ENCODE measurements at regions not wholly inside any gene's neighbourhood (a gene's known extent, or its start where the extent isn't known, plus 50 kb on each side); places are given as distances from the start of the nearest gene placed in this dataset.

DNA sequence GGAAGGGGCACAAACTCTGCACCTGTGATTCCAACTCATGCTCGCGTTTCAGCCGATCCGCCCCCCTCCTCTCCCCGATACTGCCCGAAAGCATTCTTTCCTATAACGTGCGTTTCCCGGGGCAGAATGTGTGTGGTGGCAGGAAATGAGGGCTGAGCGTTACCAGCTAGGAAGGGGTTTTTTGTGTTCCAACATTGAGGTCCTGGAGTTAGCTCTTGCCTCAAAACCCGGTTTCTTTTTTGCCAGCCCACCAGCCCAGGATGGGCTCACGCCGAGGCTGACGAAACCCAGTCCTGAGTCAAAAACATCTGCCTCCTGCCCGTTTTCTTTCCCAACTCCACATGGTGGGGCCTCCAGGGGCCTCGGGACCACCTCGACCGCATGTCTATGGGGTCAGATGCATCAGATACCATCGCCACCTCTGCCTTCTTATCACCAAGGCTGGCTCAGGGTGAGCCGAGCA, 113.7 kb upstream of the COPS8 start:
- H3K27me3 ChIP-seq (ENCODE audit: control insufficient read depth, insufficient read depth, low read length): no peaks in the 10 kb centered on the region
- peaks cover 6% of the 10 kb centered on the region for H3K4me1 ChIP-seq (ENCODE audit: control insufficient read depth, insufficient read depth, low read length)
- no peak overlapping the region for H3K9ac ChIP-seq (ENCODE audit: low read depth, low read length)
- H3K9me3 ChIP-seq (ENCODE audit: control insufficient read depth, insufficient read depth, low read length): no peaks in the 10 kb centered on the region
- no peaks in the 10 kb centered on the region for H3K36me3 ChIP-seq (ENCODE audit: control insufficient read depth, insufficient read depth, low read length)
- no peak overlapping the region for H3K4me3 ChIP-seq (ENCODE audit: low read depth, low read length)

DNA sequence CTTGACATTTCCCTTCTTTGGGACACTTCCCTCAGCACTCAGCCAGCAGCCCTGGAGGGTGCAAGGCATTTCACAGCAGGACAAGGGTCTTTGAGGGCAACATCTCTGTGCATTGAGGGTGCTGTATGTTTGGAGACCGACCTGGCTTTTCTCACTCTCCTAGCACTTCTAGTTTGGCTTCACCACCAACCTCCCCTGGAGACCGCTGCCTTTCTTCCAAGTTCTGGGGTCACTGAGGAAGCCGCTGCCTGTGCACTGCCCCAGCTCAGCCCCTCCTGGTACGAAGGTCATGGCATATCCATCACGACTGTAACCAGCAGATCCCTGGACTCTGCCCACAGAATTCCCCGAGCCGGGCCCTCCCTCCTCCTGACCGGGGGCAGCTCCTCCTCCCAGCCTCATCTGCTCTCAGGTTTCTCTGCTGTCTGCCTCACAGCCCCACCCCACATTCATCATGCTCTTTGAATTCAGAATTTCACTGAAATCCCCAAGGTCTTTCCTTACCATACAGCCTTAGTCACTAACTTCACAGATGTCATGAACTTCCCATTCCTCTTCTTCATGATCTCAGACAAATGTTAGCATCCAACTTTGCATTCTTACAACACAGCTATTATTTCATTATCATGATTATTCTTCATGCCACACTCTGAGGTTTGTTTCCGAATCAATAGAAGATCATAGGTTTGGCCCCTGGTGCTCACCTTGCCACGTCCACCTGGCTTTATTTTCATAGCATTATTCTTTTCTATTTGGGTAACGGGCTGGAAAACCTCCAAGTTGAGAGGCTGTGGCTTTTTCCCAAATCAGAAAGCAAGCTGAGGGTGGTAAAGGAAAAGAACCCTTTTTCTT, 113.0 kb upstream of the COPS8 start:
- Histone ChIP-seq H3K36me3 (ENCODE audit: control insufficient read depth, insufficient read depth, low read length) (no peaks in the 10 kb centered on the region), H3K9me3 (ENCODE audit: control insufficient read depth, insufficient read depth, low read length) (no peaks in the 10 kb centered on the region), H3K27me3 (ENCODE audit: control insufficient read depth, insufficient read depth, low read length) (no peaks in the 10 kb centered on the region), H3K4me3 (ENCODE audit: low read depth, low read length) (no peak overlapping the region), H3K9ac (ENCODE audit: low read depth, low read length) (no peak overlapping the region), H3K4me1 (ENCODE audit: control insufficient read depth, insufficient read depth, low read length) (peaks cover 6% of the 10 kb centered on the region)

DNA sequence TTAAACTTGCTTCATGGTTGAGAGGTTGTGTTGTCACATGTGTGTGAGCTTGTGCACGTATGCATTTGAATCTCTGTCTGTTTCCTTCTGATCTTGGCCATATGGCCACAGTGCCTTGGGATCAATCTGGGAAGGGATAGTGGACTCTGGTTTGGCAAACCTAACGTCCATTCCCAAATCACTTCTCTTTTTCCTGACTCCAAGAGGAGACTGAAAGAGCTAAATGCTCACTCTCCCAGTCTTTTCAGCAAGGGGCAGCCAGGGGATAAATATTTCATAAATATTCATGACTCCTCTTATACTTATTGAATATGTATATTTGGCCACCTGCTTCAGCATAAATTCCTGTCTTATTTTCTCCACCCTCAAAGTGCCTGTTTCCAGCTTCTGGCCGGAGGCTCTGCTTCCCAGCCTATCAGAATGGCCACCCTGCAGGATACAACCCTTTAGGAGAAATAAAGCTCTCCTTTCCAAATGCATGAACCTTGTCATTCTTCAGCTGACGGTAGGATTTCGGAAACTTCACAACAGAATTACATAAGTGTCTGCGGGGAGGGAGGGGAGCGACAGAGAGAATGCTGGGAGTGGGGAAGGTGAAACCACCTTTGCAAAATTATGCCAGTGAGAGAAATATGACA, 112.2 kb upstream of the COPS8 start:
- peaks cover 6% of the 10 kb centered on the region for H3K4me1 ChIP-seq (ENCODE audit: control insufficient read depth, insufficient read depth, low read length)

DNA sequence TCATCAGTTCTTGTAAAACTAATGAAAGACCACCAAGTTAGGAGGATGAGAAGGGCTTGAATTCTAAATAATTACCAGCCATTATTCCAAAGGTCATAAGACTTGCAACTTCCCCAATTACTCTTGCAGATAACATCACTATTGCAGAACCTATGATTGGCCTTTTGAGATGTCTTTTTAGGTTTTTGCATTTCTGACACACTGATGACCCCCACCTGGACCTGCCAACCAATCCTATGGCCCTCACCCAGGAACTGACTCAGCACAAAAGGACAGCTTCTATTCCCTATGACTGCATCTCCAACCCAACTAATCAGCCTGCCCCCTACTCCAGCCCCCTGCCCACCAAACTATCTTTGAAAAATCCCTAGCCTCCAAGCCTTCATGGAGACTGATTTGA, 111.5 kb upstream of the COPS8 start:
- Histone ChIP-seq H3K9ac (ENCODE audit: low read depth, low read length) (no peak overlapping the region), H3K4me1 (ENCODE audit: control insufficient read depth, insufficient read depth, low read length) (peaks cover 6% of the 10 kb centered on the region), H3K36me3 (ENCODE audit: control insufficient read depth, insufficient read depth, low read length) (no peaks in the 10 kb centered on the region), H3K27me3 (ENCODE audit: control insufficient read depth, insufficient read depth, low read length) (no peaks in the 10 kb centered on the region), H3K9me3 (ENCODE audit: control insufficient read depth, insufficient read depth, low read length) (no peaks in the 10 kb centered on the region), H3K4me3 (ENCODE audit: low read depth, low read length) (no peak overlapping the region)

More for the DNA sequence above, 112.2 kb upstream of the COPS8 start:
- no peaks in the 10 kb centered on the region for H3K9me3 ChIP-seq (ENCODE audit: control insufficient read depth, insufficient read depth, low read length)
- no peak overlapping the region for H3K9ac ChIP-seq (ENCODE audit: low read depth, low read length)
- no peaks in the 10 kb centered on the region for H3K36me3 ChIP-seq (ENCODE audit: control insufficient read depth, insufficient read depth, low read length)
- H3K4me3 ChIP-seq (ENCODE audit: low read depth, low read length): no peak overlapping the region
- no peaks in the 10 kb centered on the region for H3K27me3 ChIP-seq (ENCODE audit: control insufficient read depth, insufficient read depth, low read length)

DNA sequence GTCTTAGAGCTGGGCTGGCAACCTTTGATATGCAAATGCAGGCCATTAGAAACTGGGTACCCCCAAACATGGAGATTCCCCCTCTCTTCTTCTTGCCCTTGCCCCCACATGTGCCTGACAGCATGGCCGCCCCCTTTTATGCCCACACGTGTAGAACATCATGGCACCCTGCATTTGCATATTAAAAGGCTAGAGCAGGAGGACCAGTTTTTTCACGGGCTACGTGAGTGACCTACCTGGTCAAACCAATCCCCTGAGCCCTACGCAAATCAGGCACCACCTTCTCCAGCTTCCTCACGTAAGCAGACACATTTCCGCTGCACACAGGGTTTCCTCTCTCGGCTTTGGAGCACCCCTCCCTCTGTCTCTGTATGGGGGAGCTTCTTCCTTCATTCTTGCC, 110.9 kb upstream of the COPS8 start:
- H3K27me3 ChIP-seq (ENCODE audit: control insufficient read depth, insufficient read depth, low read length): no peaks in the 10 kb centered on the region
- H3K9me3 ChIP-seq (ENCODE audit: control insufficient read depth, insufficient read depth, low read length): no peaks in the 10 kb centered on the region
- peaks cover 6% of the 10 kb centered on the region for H3K4me1 ChIP-seq (ENCODE audit: control insufficient read depth, insufficient read depth, low read length)

DNA sequence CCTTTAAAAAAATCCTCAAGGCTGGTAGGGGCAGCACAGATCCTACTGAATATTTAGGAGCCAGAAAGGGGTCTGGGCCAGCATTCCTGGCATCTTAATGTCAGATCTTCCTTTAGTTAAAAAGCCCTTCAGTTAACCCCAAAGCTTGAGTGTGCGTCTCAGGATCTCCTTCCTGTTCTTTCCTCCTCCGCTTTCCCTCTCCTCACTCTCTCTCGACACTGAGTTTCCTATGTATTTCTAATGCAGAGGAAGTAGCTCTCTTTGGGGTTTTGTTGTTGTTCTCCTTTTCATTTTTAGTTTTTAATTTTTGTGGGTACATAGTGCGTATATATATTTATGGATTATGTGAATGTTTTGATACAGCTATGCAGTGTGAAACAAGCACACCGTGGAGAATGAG, 109.9 kb upstream of the COPS8 start:
- H3K27me3 ChIP-seq (ENCODE audit: control insufficient read depth, insufficient read depth, low read length): no peaks in the 10 kb centered on the region
- no peaks in the 10 kb centered on the region for H3K36me3 ChIP-seq (ENCODE audit: control insufficient read depth, insufficient read depth, low read length)
- no peak overlapping the region for H3K9ac ChIP-seq (ENCODE audit: low read depth, low read length)
- no peak overlapping the region for H3K4me3 ChIP-seq (ENCODE audit: low read depth, low read length)
- H3K4me1 ChIP-seq (ENCODE audit: control insufficient read depth, insufficient read depth, low read length): peaks cover 6% of the 10 kb centered on the region
- no peaks in the 10 kb centered on the region for H3K9me3 ChIP-seq (ENCODE audit: control insufficient read depth, insufficient read depth, low read length)

More for the DNA sequence above, 110.9 kb upstream of the COPS8 start:
- Histone ChIP-seq H3K4me3 (ENCODE audit: low read depth, low read length) (no peak overlapping the region), H3K9ac (ENCODE audit: low read depth, low read length) (no peak overlapping the region), H3K36me3 (ENCODE audit: control insufficient read depth, insufficient read depth, low read length) (no peaks in the 10 kb centered on the region)

DNA sequence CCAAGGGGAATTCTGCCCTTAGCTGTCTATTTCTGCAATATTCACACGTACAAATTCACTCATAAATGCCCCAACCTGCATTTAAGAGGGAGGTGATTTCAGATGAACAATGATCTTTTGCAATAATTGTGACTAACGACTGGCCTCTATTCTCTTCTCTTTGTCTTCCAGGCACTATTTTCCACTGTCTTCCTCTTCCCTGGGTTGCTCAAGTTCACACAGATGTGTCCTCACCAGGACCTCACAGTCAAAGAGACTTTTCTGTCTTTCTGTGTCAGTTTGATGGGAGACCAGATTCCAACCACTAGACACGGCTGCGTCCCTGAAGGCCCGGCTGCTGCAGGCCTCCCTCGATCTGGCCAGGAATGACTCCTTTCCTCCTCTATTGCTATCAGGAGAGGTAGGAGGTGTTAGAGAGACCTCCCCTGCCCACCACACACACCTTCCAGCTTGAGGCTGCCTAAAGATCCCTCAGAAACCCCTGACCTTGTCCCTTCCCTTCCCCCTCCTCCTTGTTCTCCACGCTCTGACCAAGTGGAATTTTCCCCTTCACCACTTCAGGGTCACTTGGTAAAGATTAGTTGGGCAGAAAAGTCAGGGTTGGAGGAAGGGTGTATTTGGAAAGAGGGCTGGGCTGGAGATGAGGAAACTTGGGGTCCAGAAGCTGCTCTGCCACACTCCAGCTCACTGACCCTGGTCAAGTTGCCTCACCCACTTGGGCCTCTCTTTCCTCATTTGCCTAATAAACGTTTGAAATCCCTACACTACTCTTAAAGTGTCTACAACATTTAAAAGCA, 109.2 kb upstream of the COPS8 start:
- Histone ChIP-seq H3K4me1 (ENCODE audit: control insufficient read depth, insufficient read depth, low read length) (peaks cover 6% of the 10 kb centered on the region), H3K9me3 (ENCODE audit: control insufficient read depth, insufficient read depth, low read length) (no peaks in the 10 kb centered on the region), H3K9ac (ENCODE audit: low read depth, low read length) (no peak overlapping the region), H3K4me3 (ENCODE audit: low read depth, low read length) (no peak overlapping the region), H3K27me3 (ENCODE audit: control insufficient read depth, insufficient read depth, low read length) (no peaks in the 10 kb centered on the region), H3K36me3 (ENCODE audit: control insufficient read depth, insufficient read depth, low read length) (no peaks in the 10 kb centered on the region)

DNA sequence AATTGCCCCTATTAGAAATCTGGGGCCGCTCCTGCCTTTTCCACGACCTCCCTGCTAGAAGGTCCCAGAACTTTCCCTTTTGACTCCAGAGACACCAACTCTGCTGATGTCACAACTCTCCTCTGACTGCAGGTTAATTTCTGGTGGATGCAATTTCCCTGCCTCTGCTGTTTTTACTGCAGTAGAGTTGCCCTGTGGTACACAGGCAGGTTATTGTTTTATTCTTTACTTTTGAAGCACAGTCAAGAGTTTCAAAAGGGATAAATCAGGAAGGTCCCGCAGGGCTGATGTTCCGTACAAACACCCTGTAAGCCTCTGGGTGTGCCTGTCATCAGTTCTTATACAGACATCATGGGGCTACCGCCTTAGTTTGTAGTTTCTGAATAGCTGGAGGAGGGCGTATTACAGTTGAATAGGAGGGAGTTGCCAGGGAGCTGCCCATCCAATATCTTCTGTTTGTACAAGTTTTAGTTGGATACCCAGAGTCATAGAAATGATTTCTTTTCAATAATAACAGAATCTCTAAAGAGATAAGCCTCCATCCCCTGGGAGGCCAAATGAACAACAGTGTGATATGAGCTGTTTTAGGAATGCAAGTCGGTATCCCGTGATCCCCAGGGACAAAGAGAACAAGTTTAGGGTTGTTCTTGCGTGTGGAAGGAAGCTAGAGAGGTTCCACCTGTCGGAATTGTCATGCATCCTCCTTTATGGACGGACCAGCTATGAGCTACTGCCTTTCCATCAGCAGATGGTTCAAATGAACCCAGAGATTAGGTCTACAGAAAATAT, 108.4 kb upstream of the COPS8 start:
- Histone ChIP-seq H3K4me1 (ENCODE audit: control insufficient read depth, insufficient read depth, low read length) (peaks cover 6% of the 10 kb centered on the region), H3K9ac (ENCODE audit: low read depth, low read length) (no peak overlapping the region), H3K27me3 (ENCODE audit: control insufficient read depth, insufficient read depth, low read length) (no peaks in the 10 kb centered on the region), H3K4me3 (ENCODE audit: low read depth, low read length) (no peak overlapping the region), H3K36me3 (ENCODE audit: control insufficient read depth, insufficient read depth, low read length) (no peaks in the 10 kb centered on the region), H3K9me3 (ENCODE audit: control insufficient read depth, insufficient read depth, low read length) (no peaks in the 10 kb centered on the region)

DNA sequence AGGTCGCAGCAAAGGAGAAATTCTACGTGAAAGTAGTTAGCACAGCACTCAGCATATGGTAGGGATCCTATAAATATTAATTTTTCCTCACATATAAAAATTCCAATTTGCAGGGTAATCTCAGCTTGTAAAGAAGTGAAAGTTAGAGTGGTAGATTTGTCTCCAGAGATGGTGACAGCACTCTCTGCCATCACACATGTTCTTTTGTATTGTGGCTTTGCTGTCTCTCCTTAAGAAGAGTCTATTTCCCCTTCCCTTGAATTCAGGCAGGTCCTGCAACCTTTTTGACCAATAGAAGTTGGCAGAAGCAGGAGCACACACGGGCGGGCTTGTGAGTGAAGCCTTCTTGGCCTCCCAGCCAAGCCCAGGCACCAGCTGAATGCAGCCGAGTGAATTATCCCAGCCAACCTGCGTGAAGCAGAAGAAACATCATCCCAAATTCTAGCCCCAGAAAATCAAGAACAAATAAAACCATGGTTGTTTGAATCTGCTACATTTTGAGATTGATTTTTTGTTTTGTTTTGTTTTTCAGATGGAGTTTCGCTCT, 107.8 kb upstream of the COPS8 start:
- no peaks in the 10 kb centered on the region for H3K27me3 ChIP-seq (ENCODE audit: control insufficient read depth, insufficient read depth, low read length)
- H3K9ac ChIP-seq (ENCODE audit: low read depth, low read length): no peak overlapping the region
- peaks cover 6% of the 10 kb centered on the region for H3K4me1 ChIP-seq (ENCODE audit: control insufficient read depth, insufficient read depth, low read length)

DNA sequence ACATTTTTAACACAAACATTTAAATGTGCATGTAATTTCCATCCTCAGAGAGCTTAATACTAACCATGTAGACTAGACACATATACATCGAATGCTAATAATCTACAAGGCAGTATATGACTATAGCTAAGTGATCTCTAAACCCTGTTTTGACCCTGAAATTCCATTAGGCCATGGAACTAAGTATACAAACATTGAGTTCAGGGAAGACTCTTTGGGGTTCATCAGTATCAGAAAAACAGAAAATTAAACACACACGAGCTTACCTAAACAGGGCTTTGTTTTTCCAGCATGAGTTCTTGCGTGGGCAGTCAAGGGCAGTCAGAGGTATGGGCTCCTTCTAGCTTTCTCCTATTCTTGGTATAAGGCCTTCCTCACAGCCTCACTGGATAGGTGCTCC, 106.0 kb upstream of the COPS8 start:
- H3K4me1 ChIP-seq (ENCODE audit: control insufficient read depth, insufficient read depth, low read length): no peaks in the 10 kb centered on the region

More for the DNA sequence above, 107.8 kb upstream of the COPS8 start:
- no peak overlapping the region for H3K4me3 ChIP-seq (ENCODE audit: low read depth, low read length)
- H3K9me3 ChIP-seq (ENCODE audit: control insufficient read depth, insufficient read depth, low read length): peaks cover 3% of the 10 kb centered on the region
- H3K36me3 ChIP-seq (ENCODE audit: control insufficient read depth, insufficient read depth, low read length): no peaks in the 10 kb centered on the region

DNA sequence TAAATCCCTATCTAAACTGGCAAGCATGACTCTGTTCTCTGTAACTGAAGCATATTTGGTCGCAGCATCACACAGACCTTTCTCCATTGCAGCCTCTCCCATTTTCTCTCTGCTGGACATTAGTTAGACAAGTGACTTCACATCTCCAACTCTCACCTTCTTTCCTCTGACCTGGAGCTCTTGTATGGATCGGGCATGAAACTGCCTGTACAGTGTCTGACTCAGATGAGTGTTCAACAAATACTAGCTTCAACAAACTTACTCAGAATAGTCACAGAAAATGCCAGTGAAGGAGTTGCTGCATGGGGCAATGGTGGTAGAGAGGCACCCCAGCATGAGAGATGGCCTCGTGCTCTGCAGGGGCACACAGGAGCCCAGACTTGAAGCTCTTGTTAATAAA, 104.7 kb upstream of the COPS8 start:
- Histone ChIP-seq H3K27me3 (ENCODE audit: control insufficient read depth, insufficient read depth, low read length) (no peaks in the 10 kb centered on the region), H3K36me3 (ENCODE audit: control insufficient read depth, insufficient read depth, low read length) (no peaks in the 10 kb centered on the region), H3K4me3 (ENCODE audit: low read depth, low read length) (no peak overlapping the region), H3K9me3 (ENCODE audit: control insufficient read depth, insufficient read depth, low read length) (peaks cover 7% of the 10 kb centered on the region), H3K4me1 (ENCODE audit: control insufficient read depth, insufficient read depth, low read length) (no peaks in the 10 kb centered on the region), H3K9ac (ENCODE audit: low read depth, low read length) (no peak overlapping the region)

More for the DNA sequence above, 106.0 kb upstream of the COPS8 start:
- Histone ChIP-seq H3K9me3 (ENCODE audit: control insufficient read depth, insufficient read depth, low read length) (peaks cover 7% of the 10 kb centered on the region), H3K36me3 (ENCODE audit: control insufficient read depth, insufficient read depth, low read length) (no peaks in the 10 kb centered on the region), H3K27me3 (ENCODE audit: control insufficient read depth, insufficient read depth, low read length) (no peaks in the 10 kb centered on the region), H3K9ac (ENCODE audit: low read depth, low read length) (no peak overlapping the region), H3K4me3 (ENCODE audit: low read depth, low read length) (no peak overlapping the region)
